Uterus (tissue), 3 donors: ENCODE measurements at regions not wholly inside any gene's neighbourhood (a gene's known extent, or its start where the extent isn't known, plus 50 kb on each side); places are given as distances from the start of the nearest gene placed in this dataset.
A peak's percentile ranks its signal among the peaks of the same experiment; 100 is the strongest.

Experiments
- DNase-seq, 2 donors: peaks; one replicate each; pipeline ENCODE4 v3.0.0-alpha.2; 2019 to 2020
- H3K27ac ChIP-seq, 2 donors: fragments of 200-600 bp; sonication (generic); 1 replicate in 1 of 2; 2 replicates in 1 of 2; pipeline ENCODE4 v1.5.1; 2016 to 2018
- H3K27me3 ChIP-seq, 2 donors: fragments of 200-600 bp; sonication (generic); one replicate each; pipeline ENCODE4 v1.5.1; 2018 to 2019; ENCODE audit warnings: control low read depth in 1 of 2
- H3K36me3 ChIP-seq, 2 donors: fragments of 200-600 bp; sonication (generic); one replicate each; pipeline ENCODE4 v1.5.1; 2019; ENCODE audit warnings: control low read depth in 1 of 2
- H3K4me1 ChIP-seq, 2 donors: fragments of 200-600 bp; sonication (generic); one replicate each; pipeline ENCODE4 v1.5.1; 2018 to 2019; ENCODE audit warnings: control low read depth in 1 of 2
- H3K4me3 ChIP-seq, 2 donors: fragments of 200-600 bp; sonication (generic); 1 replicate in 1 of 2; 2 replicates in 1 of 2; pipeline ENCODE4 v1.5.1; 2018 to 2019; ENCODE audit warnings: mild to moderate bottlenecking in 1 of 2
- H3K9me3 ChIP-seq, 2 donors: fragments of 200-600 bp; sonication (generic); one replicate each; pipeline ENCODE4 v1.5.1; 2019; ENCODE audit warnings: control low read depth in 1 of 2
- POLR2A ChIP-seq, 2 donors: fragments of 450-650 bp; IDR thresholded peaks; one replicate each; pipeline ENCODE4 v1.6.1; 2016; ENCODE audit warnings: antibody characterized with exemption in 2 of 2, mild to moderate bottlenecking in 1 of 2, moderate library complexity in 1 of 2
- intact Hi-C: fragments of 100-400 bp; cut with DNase I; formaldehyde crosslinking; loops from one replicate; pipeline ENCODE4 v1.15.1; 2023; ENCODE audit warnings: low total_unique reads
- TF ChIP-seq, protein P1 (sequence below), 4 experiments: fragments of 200-600 bp in 2 of 4; fragments of 450-650 bp in 2 of 4; sonication (generic) in 2 of 4; IDR thresholded peaks; one replicate each; pipeline ENCODE4 v1.5.1; 2016 to 2019; ENCODE audit warnings: antibody characterized with exemption in 4 of 4, mild to moderate bottlenecking in 2 of 4, moderate library complexity in 1 of 4
- donor health status: DM: yes; HTN: yes; CAD: no.

DNA sequence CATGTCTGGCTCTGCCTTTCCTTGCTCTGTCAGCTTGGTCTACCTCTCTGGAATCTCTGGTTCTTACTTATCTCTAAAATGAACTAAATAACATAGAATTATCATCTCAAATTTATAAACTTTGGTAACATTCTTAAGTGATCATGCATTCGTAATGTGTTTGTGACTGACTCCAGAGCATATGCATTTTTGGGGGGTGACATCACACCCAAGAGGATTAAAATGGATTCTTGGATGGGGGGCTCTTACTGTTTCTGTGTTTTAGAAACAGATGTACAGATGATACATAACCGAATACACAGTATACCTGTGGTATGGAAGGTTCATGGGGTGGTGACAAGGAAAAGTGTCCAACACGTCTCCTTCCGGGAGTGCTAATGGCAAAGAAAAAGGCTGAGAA is 1162.1 kb downstream of the VRK1 start:
- intact Hi-C loops: no loop called here
- Histone ChIP-seq H3K4me1 (no peaks in the 10 kb centered on the region), H3K9me3 (no peaks in the 10 kb centered on the region), H3K36me3 (no peaks in the 10 kb centered on the region), H3K27me3 (no peaks in the 10 kb centered on the region), H3K27ac (no peak overlapping the region), H3K4me3 (no peak overlapping the region)
- DNase-seq: no peak
- no peak for TF ChIP-seq POLR2A (IDR thresholded peaks at IDR 0.05)
- TF ChIP-seq, protein P1, sequence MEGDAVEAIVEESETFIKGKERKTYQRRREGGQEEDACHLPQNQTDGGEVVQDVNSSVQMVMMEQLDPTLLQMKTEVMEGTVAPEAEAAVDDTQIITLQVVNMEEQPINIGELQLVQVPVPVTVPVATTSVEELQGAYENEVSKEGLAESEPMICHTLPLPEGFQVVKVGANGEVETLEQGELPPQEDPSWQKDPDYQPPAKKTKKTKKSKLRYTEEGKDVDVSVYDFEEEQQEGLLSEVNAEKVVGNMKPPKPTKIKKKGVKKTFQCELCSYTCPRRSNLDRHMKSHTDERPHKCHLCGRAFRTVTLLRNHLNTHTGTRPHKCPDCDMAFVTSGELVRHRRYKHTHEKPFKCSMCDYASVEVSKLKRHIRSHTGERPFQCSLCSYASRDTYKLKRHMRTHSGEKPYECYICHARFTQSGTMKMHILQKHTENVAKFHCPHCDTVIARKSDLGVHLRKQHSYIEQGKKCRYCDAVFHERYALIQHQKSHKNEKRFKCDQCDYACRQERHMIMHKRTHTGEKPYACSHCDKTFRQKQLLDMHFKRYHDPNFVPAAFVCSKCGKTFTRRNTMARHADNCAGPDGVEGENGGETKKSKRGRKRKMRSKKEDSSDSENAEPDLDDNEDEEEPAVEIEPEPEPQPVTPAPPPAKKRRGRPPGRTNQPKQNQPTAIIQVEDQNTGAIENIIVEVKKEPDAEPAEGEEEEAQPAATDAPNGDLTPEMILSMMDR (IDR thresholded peaks at IDR 0.05): no peak

DNA sequence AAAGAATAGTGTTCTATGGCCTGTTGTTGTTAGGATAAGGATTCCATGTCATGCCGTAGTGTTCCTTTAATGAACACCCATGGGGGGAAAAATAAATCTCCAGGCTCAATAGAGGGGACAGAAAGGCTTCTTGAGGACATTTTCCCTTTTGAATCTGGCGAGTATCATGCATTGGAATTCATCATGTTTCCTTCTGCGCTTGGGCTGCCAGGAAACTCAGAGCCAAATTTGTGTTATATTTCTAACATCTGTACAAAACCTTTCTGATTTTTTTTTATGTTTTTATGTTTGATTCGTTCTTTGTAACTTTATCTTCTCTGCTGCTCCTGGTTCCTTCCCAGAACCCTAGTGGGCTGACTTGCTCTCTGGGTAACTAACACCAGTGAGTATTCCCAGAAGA is 1163.3 kb downstream of the VRK1 start:
- no peaks in the 10 kb centered on the region for H3K36me3 ChIP-seq
- DNase-seq: no peak
- no peaks in the 10 kb centered on the region for H3K27me3 ChIP-seq
- no peak overlapping the region for H3K27ac ChIP-seq
- intact Hi-C loops: no loop called here
- H3K9me3 ChIP-seq: no peaks in the 10 kb centered on the region
- no peak for TF ChIP-seq POLR2A (IDR thresholded peaks at IDR 0.05)
- TF ChIP-seq, protein P1 (IDR thresholded peaks at IDR 0.05): no peak
- no peak overlapping the region for H3K4me3 ChIP-seq
- no peaks in the 10 kb centered on the region for H3K4me1 ChIP-seq

DNA sequence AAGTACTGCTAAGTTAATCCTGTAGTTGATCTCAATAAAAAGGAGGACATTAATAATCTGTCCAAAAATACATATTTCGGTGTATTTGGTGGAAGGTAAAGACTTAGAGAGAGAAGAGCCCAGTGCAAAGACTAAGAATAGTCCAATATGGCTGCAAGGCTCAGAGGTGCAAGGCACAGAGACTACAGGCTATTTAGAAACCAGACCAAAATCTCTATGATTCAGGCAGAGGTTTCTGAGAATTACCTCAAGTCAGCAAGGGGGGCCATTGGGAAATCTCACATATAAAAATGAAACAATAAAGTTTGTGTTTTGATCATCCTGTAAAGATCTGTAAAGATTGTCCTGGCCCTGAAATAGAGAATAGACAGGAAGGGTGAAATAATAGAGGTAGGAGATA is 1173.0 kb downstream of the VRK1 start:
- DNase-seq: no peak
- no peaks in the 10 kb centered on the region for H3K4me1 ChIP-seq
- no peak overlapping the region for H3K27ac ChIP-seq
- intact Hi-C loops: no loop called here
- H3K27me3 ChIP-seq: no peaks in the 10 kb centered on the region
- TF ChIP-seq POLR2A (IDR thresholded peaks at IDR 0.05): no peak
- TF ChIP-seq, protein P1 (IDR thresholded peaks at IDR 0.05): no peak
- no peaks in the 10 kb centered on the region for H3K9me3 ChIP-seq
- no peaks in the 10 kb centered on the region for H3K36me3 ChIP-seq
- H3K4me3 ChIP-seq: no peak overlapping the region

DNA sequence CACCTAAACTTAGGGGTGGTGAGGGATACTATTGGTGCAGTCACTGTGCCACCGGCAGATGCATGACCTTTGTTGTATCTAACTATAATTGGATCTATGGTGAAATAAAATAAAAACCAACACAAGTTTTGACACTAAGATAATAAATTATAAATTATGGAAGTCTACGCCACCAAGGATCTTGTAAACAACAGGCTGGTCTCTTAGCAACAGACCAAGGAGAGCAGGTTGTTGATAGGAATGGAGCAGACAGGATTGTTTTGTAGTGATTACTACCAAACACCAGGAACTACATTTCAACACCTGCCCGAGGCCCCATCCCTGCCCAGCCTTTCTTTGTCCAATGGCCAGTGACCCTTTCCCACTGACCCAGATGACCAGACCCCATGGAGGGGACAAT is 1178.0 kb downstream of the VRK1 start:
- peaks cover 8 to 10% of the 10 kb centered on the region in 2 donors for H3K4me1 ChIP-seq
- intact Hi-C loops: no loop called here
- peak overlapping the region in 1 of 2 donors; percentile 47 for H3K27ac ChIP-seq
- no peaks in the 10 kb centered on the region for H3K9me3 ChIP-seq
- no peak for TF ChIP-seq POLR2A (IDR thresholded peaks at IDR 0.05)
- TF ChIP-seq, protein P1 (IDR thresholded peaks at IDR 0.05): no peak
- H3K4me3 ChIP-seq: no peak overlapping the region
- no peaks in the 10 kb centered on the region for H3K27me3 ChIP-seq
- no peak for DNase-seq
- no peaks in the 10 kb centered on the region for H3K36me3 ChIP-seq

DNA sequence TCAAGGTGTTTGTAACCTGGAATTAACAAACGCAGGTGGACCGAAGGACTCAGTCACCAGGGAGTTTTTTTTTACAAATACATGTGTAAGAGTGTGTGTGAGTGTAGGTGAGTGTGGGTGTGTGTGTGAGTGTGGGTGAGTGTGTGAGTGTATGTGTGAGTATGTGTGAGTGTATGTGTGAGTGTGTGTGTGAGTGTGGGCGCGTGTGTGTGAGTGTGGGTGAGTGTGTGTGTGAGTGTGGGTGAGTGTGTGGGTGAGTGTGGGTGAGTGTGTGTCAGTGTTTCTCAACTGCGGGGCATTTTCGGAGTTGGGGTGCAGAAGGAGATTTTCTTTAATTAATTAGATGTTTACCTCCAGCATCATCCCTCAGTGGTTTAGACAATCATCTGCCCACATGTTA is 1178.8 kb downstream of the VRK1 start:
- DNase-seq: no peak
- TF ChIP-seq, protein P1 (IDR thresholded peaks at IDR 0.05): no peak
- TF ChIP-seq POLR2A (IDR thresholded peaks at IDR 0.05): no peak
- no peaks in the 10 kb centered on the region for H3K9me3 ChIP-seq
- peak overlapping the region in 1 of 2 donors; percentile 82 for H3K27ac ChIP-seq
- H3K4me3 ChIP-seq: no peak overlapping the region
- H3K4me1 ChIP-seq: peaks cover 8 to 10% of the 10 kb centered on the region in 2 donors
- intact Hi-C loops: no loop called here
- no peaks in the 10 kb centered on the region for H3K36me3 ChIP-seq
- H3K27me3 ChIP-seq: no peaks in the 10 kb centered on the region
